Gastrocnemius medialis (tissue), 4 donors: ENCODE measurements at regions not wholly inside any gene's neighbourhood (a gene's known extent, or its start where the extent isn't known, plus 50 kb on each side); places are given as distances from the start of the nearest gene placed in this dataset.

Experiments used
- ATAC-seq, 2 donors: fragments of 150-250 bp; one replicate each; pipeline ENCODE4 v1.9.1; 2016
- DNase-seq, 2 donors: peaks; one replicate each; pipeline ENCODE4 v3.0.0-alpha.2; 2019
- H3K27ac ChIP-seq, 4 donors: fragments of 200-600 bp; sonication (generic); 1 replicate in 1 of 4; 2 replicates in 3 of 4; pipeline ENCODE4 v1.5.1; 2016 to 2018; ENCODE audit warnings: mild to moderate bottlenecking in 2 of 4, moderate library complexity in 1 of 4
- H3K27me3 ChIP-seq, 3 donors: fragments of 200-600 bp; sonication (generic) in 2 of 3; 1 replicate in 1 of 3; 2 replicates in 2 of 3; pipeline versions ENCODE4 v1.5.1 to v1.6.0; 2016 to 2019; ENCODE audit warnings: mild to moderate bottlenecking in 1 of 3, moderate library complexity in 1 of 3
- H3K36me3 ChIP-seq, 2 donors: fragments of 200-600 bp; sonication (generic) in 1 of 2; one replicate each; pipeline ENCODE4 v1.5.1; 2017 to 2018
- H3K4me1 ChIP-seq, 2 donors: fragments of 200-600 bp; sonication (generic) in 1 of 2; one replicate each; pipeline ENCODE4 v1.5.1; 2016 to 2017; ENCODE audit warnings: mild to moderate bottlenecking in 2 of 2
- H3K4me3 ChIP-seq, 4 donors: fragments of 200-600 bp; sonication (generic) in 3 of 4; 1 replicate in 1 of 4; 2 replicates in 3 of 4; pipeline ENCODE4 v1.5.1; 2016 to 2019; ENCODE audit warnings: mild to moderate bottlenecking in 2 of 4
- H3K9me3 ChIP-seq, 3 donors: fragments of 200-600 bp; sonication (generic) in 2 of 3; 1 replicate in 1 of 3; 2 replicates in 2 of 3; pipeline ENCODE4 v1.5.1; 2016 to 2019
- POLR2A ChIP-seq, 2 donors: fragments of 450-650 bp; IDR thresholded peaks; one replicate each; pipeline ENCODE4 v1.6.1; 2017; ENCODE audit warnings: antibody characterized with exemption in 2 of 2, mild to moderate bottlenecking in 2 of 2, moderate library complexity in 2 of 2
- in situ Hi-C, 4 donors: fragments of 200-750 bp; cut with MboI; loops; one replicate each; pipeline versions ENCODE4 v1.15.0 to v1.8.0; 2017; ENCODE audit warnings: low sequenced_read_pairs in 4 of 4
- intact Hi-C: fragments of 100-400 bp; cut with DNase I; formaldehyde crosslinking; loops from one replicate; pipeline ENCODE4 v1.15.1; 2023; ENCODE audit warnings: low total_unique reads
- TF ChIP-seq, protein P1 (sequence below), 5 experiments: fragments of 450-650 bp in 3 of 5; fragments of 200-600 bp in 2 of 5; sonication (generic) in 2 of 5; IDR thresholded peaks in 4 of 5; conservative IDR thresholded peaks in 1 of 5; 1 replicate in 4 of 5; 2 replicates in 1 of 5; pipeline ENCODE4 v1.5.1; 2016 to 2019; ENCODE audit warnings: antibody characterized with exemption in 5 of 5, mild to moderate bottlenecking in 3 of 5, moderate library complexity in 3 of 5

DNA sequence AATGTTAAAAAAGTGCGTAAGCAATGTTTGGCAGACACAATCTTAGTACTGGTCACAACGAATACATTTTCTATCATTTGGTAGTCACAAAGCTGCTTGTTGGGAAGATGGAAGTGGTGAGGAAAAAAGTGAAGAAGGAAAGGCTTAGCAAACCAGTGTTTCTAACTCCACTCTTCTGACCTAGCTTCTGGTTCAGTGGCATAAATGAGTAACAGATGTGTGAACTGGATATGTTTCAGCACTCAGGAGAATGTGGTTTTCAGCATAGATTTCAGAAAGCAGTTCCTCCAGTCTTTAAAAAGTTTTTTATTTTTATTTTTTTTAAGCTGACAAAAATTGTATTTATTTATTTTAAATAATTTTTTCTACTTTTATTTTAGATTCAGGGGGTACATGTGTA, 357.1 kb downstream of the CPS1 start:
- ATAC-seq: no peak
- in situ Hi-C loops: no loop called here
- Histone ChIP-seq H3K27me3 (no peaks in the 10 kb centered on the region), H3K9me3 (no peaks in the 10 kb centered on the region), H3K36me3 (no peaks in the 10 kb centered on the region), H3K4me3 (no peak overlapping the region), H3K4me1 (no peaks in the 10 kb centered on the region), H3K27ac (no peak overlapping the region)
- DNase-seq: no peak
- intact Hi-C loops: no loop called here
- no peak for TF ChIP-seq POLR2A (IDR thresholded peaks at IDR 0.05)
- TF ChIP-seq, protein P1, sequence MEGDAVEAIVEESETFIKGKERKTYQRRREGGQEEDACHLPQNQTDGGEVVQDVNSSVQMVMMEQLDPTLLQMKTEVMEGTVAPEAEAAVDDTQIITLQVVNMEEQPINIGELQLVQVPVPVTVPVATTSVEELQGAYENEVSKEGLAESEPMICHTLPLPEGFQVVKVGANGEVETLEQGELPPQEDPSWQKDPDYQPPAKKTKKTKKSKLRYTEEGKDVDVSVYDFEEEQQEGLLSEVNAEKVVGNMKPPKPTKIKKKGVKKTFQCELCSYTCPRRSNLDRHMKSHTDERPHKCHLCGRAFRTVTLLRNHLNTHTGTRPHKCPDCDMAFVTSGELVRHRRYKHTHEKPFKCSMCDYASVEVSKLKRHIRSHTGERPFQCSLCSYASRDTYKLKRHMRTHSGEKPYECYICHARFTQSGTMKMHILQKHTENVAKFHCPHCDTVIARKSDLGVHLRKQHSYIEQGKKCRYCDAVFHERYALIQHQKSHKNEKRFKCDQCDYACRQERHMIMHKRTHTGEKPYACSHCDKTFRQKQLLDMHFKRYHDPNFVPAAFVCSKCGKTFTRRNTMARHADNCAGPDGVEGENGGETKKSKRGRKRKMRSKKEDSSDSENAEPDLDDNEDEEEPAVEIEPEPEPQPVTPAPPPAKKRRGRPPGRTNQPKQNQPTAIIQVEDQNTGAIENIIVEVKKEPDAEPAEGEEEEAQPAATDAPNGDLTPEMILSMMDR (IDR thresholded peaks at IDR 0.05 in 4 of 5, conservative IDR thresholded peaks at IDR 0.05 in 1 of 5): no peak

DNA sequence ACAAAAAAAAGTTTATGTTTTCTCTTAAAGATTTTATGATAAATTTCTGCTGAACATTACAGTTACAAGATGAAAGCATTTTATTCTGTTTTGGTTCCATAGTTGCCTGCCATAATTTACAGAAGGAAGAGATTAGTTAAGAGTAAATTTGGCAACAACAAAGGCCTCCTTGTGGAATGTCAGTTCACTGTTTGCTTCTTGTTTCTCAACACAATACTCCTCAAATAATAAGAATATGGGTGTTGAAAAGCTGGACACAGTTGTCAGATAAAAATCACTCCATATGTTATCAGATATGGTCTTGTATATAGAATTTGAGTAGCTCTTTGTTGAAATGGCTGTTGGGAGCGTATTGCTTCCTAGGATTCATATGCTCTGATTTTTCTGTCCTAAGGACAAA, 359.5 kb downstream of the CPS1 start:
- Histone ChIP-seq H3K36me3 (no peaks in the 10 kb centered on the region), H3K4me3 (no peak overlapping the region), H3K27ac (no peak overlapping the region), H3K4me1 (no peaks in the 10 kb centered on the region), H3K27me3 (no peaks in the 10 kb centered on the region), H3K9me3 (no peaks in the 10 kb centered on the region)
- DNase-seq: no peak
- intact Hi-C loops: no loop called here
- in situ Hi-C loops: no loop called here
- ATAC-seq: no peak
- TF ChIP-seq POLR2A (IDR thresholded peaks at IDR 0.05): no peak
- TF ChIP-seq, protein P1 (IDR thresholded peaks at IDR 0.05 in 4 of 5, conservative IDR thresholded peaks at IDR 0.05 in 1 of 5): no peak

DNA sequence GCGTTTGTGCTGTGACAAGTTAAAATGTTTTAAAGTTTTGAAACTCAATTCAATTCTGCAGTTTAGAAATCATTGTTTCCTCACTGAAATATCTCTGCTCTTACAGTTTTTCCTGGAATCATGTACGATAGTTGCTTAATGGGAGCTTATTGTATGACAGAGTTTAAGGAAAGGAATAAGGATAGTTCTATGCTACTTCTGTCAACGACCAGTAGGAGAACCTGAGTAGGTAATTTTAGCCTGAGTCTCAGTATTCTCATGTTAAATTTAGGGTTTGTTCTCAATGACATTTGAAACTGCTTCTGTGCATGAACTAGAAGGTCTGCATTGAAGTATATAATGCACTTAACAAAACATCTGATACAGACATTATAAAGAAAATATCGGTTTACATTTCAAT, 361.1 kb downstream of the CPS1 start:
- DNase-seq (no peak), ATAC-seq (no peak)
- Histone ChIP-seq H3K27ac (no peak overlapping the region), H3K9me3 (no peaks in the 10 kb centered on the region), H3K4me3 (no peak overlapping the region), H3K36me3 (no peaks in the 10 kb centered on the region), H3K27me3 (no peaks in the 10 kb centered on the region), H3K4me1 (no peaks in the 10 kb centered on the region)
- no peak for TF ChIP-seq POLR2A (IDR thresholded peaks at IDR 0.05)
- TF ChIP-seq, protein P1 (IDR thresholded peaks at IDR 0.05 in 4 of 5, conservative IDR thresholded peaks at IDR 0.05 in 1 of 5): no peak
- intact Hi-C loops (no loop called here), in situ Hi-C loops (no loop called here)

DNA sequence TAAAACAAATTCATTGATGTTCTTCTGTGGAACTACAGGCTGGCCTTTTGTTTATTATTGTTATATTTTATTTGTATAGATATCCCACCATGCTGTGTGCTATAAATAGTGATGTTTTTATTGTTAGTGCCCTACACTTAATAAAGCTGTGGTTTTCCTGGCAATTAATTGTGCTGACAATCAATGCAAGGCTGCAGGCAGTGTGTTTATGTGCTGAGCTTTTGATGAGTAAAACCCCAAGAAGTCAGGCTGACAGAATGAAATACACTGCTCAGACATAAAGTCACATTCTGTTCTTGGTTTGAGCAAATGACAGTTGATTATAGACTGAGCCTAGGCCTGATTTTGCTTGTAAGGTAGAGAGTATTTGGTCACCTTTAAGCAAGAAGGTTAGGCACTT, 362.7 kb downstream of the CPS1 start:
- Histone ChIP-seq H3K27me3 (no peaks in the 10 kb centered on the region), H3K36me3 (no peaks in the 10 kb centered on the region), H3K4me1 (no peaks in the 10 kb centered on the region), H3K27ac (no peak overlapping the region), H3K4me3 (no peak overlapping the region), H3K9me3 (no peaks in the 10 kb centered on the region)
- ATAC-seq: no peak
- TF ChIP-seq, protein P1 (IDR thresholded peaks at IDR 0.05 in 4 of 5, conservative IDR thresholded peaks at IDR 0.05 in 1 of 5): no peak
- no peak for TF ChIP-seq POLR2A (IDR thresholded peaks at IDR 0.05)
- intact Hi-C loops (no loop called here), in situ Hi-C loops (no loop called here)
- no peak for DNase-seq

DNA sequence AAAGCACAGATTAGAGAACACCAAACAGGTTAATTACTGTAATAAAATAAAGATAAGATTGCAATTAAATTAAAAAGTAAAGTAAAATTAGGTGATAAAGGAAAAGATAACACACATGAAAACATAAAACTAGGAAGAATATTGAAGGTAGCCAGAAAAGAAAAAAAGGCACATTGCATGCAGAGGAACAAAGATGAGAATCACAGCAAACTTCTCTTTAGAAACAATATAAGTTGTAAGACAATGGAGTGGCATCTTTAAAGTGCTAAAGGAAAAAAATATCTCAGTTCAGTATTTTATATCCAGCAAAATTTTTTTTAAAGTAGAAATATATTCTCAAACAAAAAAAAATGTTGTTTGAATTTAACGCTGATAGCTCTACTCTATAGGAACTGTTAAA, 366.0 kb downstream of the CPS1 start:
- DNase-seq: no peak
- TF ChIP-seq, protein P1 (IDR thresholded peaks at IDR 0.05 in 4 of 5, conservative IDR thresholded peaks at IDR 0.05 in 1 of 5): no peak
- TF ChIP-seq POLR2A (IDR thresholded peaks at IDR 0.05): no peak
- in situ Hi-C loops: no loop called here

More for the DNA sequence above, 366.0 kb downstream of the CPS1 start:
- H3K36me3 ChIP-seq: no peaks in the 10 kb centered on the region
- no peak overlapping the region for H3K27ac ChIP-seq
- no peaks in the 10 kb centered on the region for H3K4me1 ChIP-seq
- no peak overlapping the region for H3K4me3 ChIP-seq
- no peaks in the 10 kb centered on the region for H3K9me3 ChIP-seq
- no peaks in the 10 kb centered on the region for H3K27me3 ChIP-seq
- intact Hi-C loops: no loop called here
- no peak for ATAC-seq
